Loucy (cell line): ENCODE measurements at regions not wholly inside any gene's neighbourhood (a gene's known extent, or its start where the extent isn't known, plus 50 kb on each side); places are given as distances from the start of the nearest gene placed in this dataset.

Experiments used
- H2AFZ ChIP-seq: fragments of 200-600 bp; sonication (generic); 2 replicates; pipeline ENCODE4 v1.6.0; 2016; ENCODE audit warnings: antibody characterized with exemption, mild to moderate bottlenecking, low read length, moderate library complexity
- H3F3A ChIP-seq: fragments of 200-600 bp; 2 replicates; pipeline ENCODE4 v1.6.0; 2016; ENCODE audit warnings: antibody characterized with exemption, low read depth, mild to moderate bottlenecking
- H3K27me3 ChIP-seq: fragments of 200-600 bp; sonication (generic); 2 replicates; pipeline ENCODE4 v1.6.1; 2014; ENCODE audit warnings: low read length, mild to moderate bottlenecking; ENCODE audit not compliant: insufficient read depth, poor library complexity, severe bottlenecking
- H3K36me3 ChIP-seq: fragments of 200-600 bp; sonication (generic); 2 replicates; pipeline ENCODE4 v1.6.1; 2016; ENCODE audit warnings: low read length; ENCODE audit not compliant: insufficient read depth
- H3K4me1 ChIP-seq: fragments of 200-600 bp; sonication (generic); 2 replicates; pipeline ENCODE4 v1.5.1; 2014; ENCODE audit warnings: low read length, mild to moderate bottlenecking; ENCODE audit not compliant: insufficient read depth, poor library complexity, severe bottlenecking
- H3K4me2 ChIP-seq: fragments of 200-600 bp; sonication (generic); 2 replicates; pipeline ENCODE4 v1.6.0; 2014; ENCODE audit warnings: antibody characterized with exemption, low read length, low read depth, mild to moderate bottlenecking; ENCODE audit not compliant: poor library complexity, severe bottlenecking
- H3K4me3 ChIP-seq: fragments of 200-600 bp; sonication (generic); 2 replicates; pipeline ENCODE4 v1.5.1; 2014; ENCODE audit warnings: low read length, mild to moderate bottlenecking, mixed read lengths; ENCODE audit not compliant: poor library complexity, severe bottlenecking
- H3K79me2 ChIP-seq: fragments of 200-600 bp; sonication (generic); 2 replicates; pipeline ENCODE4 v1.6.1; 2014; ENCODE audit warnings: low read length; ENCODE audit not compliant: insufficient read depth
- H3K9ac ChIP-seq: fragments of 200-600 bp; sonication (generic); 2 replicates; pipeline ENCODE4 v1.6.0; 2014; ENCODE audit warnings: mild to moderate bottlenecking, low read depth, low read length, moderate library complexity; ENCODE audit not compliant: poor library complexity, severe bottlenecking
- H3K9me2 ChIP-seq: fragments of 200-600 bp; sonication (generic); replicated peaks from 2 replicates; pipeline ENCODE4 v1.6.1; 2016; ENCODE audit warnings: low read depth, low read length, mixed read lengths
- H3K9me3 ChIP-seq: fragments of 200-600 bp; sonication (generic); 2 replicates; pipeline ENCODE4 v1.6.1; 2014; ENCODE audit warnings: mild to moderate bottlenecking, antibody characterized with exemption, low read length, low read depth; ENCODE audit not compliant: insufficient read depth
- H4K20me1 ChIP-seq: fragments of 200-600 bp; sonication (generic); 2 replicates; pipeline ENCODE4 v1.6.0; 2014; ENCODE audit warnings: antibody characterized with exemption, low read length, mild to moderate bottlenecking; ENCODE audit not compliant: insufficient read depth, poor library complexity, severe bottlenecking
- EZH2phosphoT487 ChIP-seq: fragments of 200-600 bp; IDR thresholded peaks from 2 replicates; pipeline ENCODE4 v1.6.1; 2018; ENCODE audit warnings: antibody characterized with exemption, mild to moderate bottlenecking, moderate library complexity, borderline replicate concordance
- TF ChIP-seq, protein P1 (sequence below): fragments of 200-600 bp; sonication (generic); conservative IDR thresholded peaks from 2 replicates; pipeline ENCODE4 v1.5.1; 2014; ENCODE audit warnings: mild to moderate bottlenecking, antibody characterized with exemption, low read length

DNA sequence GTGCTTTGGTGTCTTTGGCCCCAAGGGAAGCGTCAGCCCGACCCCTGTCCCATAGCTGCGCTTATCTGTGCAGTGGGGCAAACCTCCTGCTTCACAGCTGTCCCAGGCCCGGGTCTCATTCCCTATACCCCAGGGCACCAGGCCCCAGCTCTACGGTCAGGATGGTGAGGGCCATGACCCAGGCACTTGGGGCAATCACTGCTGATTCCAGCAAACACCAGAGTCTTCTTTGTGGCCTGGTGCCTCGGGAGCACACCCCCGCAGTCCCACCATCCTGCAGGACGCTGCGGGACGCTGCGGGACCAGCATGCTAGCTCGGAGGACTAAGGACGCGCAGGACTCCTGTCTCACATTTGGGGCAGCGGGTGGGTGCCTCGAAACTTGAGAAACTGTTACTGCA lies 116.9 kb upstream of the HDAC4 start:
- no peaks in the 10 kb centered on the region for H3K4me1 ChIP-seq
- H3K4me3 ChIP-seq = no peak overlapping the region
- no peaks in the 10 kb centered on the region for H4K20me1 ChIP-seq
- no peak for TF ChIP-seq EZH2phosphoT487
- TF ChIP-seq, protein P1, sequence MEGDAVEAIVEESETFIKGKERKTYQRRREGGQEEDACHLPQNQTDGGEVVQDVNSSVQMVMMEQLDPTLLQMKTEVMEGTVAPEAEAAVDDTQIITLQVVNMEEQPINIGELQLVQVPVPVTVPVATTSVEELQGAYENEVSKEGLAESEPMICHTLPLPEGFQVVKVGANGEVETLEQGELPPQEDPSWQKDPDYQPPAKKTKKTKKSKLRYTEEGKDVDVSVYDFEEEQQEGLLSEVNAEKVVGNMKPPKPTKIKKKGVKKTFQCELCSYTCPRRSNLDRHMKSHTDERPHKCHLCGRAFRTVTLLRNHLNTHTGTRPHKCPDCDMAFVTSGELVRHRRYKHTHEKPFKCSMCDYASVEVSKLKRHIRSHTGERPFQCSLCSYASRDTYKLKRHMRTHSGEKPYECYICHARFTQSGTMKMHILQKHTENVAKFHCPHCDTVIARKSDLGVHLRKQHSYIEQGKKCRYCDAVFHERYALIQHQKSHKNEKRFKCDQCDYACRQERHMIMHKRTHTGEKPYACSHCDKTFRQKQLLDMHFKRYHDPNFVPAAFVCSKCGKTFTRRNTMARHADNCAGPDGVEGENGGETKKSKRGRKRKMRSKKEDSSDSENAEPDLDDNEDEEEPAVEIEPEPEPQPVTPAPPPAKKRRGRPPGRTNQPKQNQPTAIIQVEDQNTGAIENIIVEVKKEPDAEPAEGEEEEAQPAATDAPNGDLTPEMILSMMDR = no peak
- no peaks in the 10 kb centered on the region for H3K9me2 ChIP-seq
- no peaks in the 10 kb centered on the region for H3F3A ChIP-seq
- H3K79me2 ChIP-seq = no peaks in the 10 kb centered on the region
- H2AFZ ChIP-seq = no peak overlapping the region
- no peak overlapping the region for H3K9ac ChIP-seq
- H3K4me2 ChIP-seq = no peak overlapping the region
- H3K36me3 ChIP-seq = no peaks in the 10 kb centered on the region
- peaks cover 11% of the 10 kb centered on the region; the same call in 1 of the 2 replicates for H3K9me3 ChIP-seq
- no peaks in the 10 kb centered on the region for H3K27me3 ChIP-seq

GRCh38 chr2:239516954-239517305 lies 116.1 kb upstream of the HDAC4 start:
- Histone ChIP-seq H2AFZ (no peak overlapping the region), H3K9me2 (no peaks in the 10 kb centered on the region), H3K36me3 (no peaks in the 10 kb centered on the region), H3K4me1 (no peaks in the 10 kb centered on the region), H3K4me2 (no peak overlapping the region), H3K4me3 (no peak overlapping the region), H3K9ac (no peak overlapping the region), H3K9me3 (peaks cover 8% of the 10 kb centered on the region; the same call in 1 of the 2 replicates), H3K27me3 (no peaks in the 10 kb centered on the region), H3K79me2 (no peaks in the 10 kb centered on the region), H3F3A (no peaks in the 10 kb centered on the region), H4K20me1 (no peaks in the 10 kb centered on the region)
- TF ChIP-seq, protein P1 = no peak
- TF ChIP-seq EZH2phosphoT487 = no peak

- Histone ChIP-seq H4K20me1 (no peaks in the 10 kb centered on the region), H3K9me3 (peaks cover 8% of the 10 kb centered on the region; the same call in 1 of the 2 replicates), H3K9me2 (no peaks in the 10 kb centered on the region), H2AFZ (no peak overlapping the region), H3K27me3 (no peaks in the 10 kb centered on the region), H3K4me2 (no peak overlapping the region), H3K36me3 (no peaks in the 10 kb centered on the region), H3K4me1 (no peaks in the 10 kb centered on the region), H3K4me3 (no peak overlapping the region), H3K79me2 (no peaks in the 10 kb centered on the region), H3F3A (no peaks in the 10 kb centered on the region), H3K9ac (no peak overlapping the region)
- TF ChIP-seq, protein P1 = no peak
- no peak for TF ChIP-seq EZH2phosphoT487
Observed at GRCh38 chr2:239516286-239516953, 115.6 kb upstream of the HDAC4 start.
